GM19397 (cell line): ENCODE measurements at regions not wholly inside any gene's neighbourhood (a gene's known extent, or its start where the extent isn't known, plus 50 kb on each side); places are given as distances from the start of the nearest gene placed in this dataset.
"Not testable (repeated sequence)": the region's sequence is repeated elsewhere in the genome, so short reads cannot be mapped to it uniquely, and the experiment has no call there.

Experiments used
- ATAC-seq: cut with Tn5 transposase; IDR thresholded peaks from one replicate; pipeline ENCODE4 v1.9.1; 2021; ENCODE audit warnings: mild to moderate bottlenecking, moderate library complexity; ENCODE audit not compliant: unreplicated experiment

DNA sequence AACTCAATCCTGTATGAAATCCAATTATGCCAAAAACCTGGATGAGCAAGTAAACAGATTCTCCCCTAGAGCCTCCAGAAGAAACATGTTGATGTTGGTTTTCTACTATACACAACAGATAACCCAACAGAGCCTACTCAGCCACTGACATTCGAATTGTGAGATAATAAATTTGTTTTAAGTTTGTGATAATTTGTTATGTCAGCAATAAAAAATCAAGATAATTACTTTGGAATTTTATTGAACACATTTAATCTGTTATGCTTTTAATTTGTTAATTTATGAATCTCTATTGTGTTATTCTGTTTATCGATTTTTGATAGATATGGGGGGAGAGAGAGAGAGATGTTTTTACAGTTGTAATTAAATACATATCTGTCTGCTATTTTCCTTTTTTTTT lies 1016.1 kb upstream of the PCDH7 start:
- no peak for ATAC-seq

DNA sequence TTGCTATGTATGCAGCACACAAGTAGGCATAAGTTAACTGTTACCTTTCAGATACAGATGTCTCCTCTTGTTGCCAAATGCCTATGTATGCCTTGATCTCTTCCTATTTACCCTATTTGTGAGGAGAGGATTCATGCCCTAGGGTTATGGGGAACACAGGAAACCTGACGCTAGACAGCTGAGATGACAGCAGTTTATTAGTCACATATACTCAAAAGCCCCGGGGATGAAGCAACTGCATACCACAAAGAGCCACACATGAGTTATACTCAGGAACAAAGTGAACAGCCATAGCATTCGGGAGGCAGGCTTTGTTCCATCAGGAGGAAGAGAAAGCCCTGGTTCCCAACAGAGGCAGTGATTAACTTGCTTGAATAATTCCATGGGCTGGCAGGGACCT lies 1011.7 kb upstream of the PCDH7 start:
- no peak for ATAC-seq

DNA sequence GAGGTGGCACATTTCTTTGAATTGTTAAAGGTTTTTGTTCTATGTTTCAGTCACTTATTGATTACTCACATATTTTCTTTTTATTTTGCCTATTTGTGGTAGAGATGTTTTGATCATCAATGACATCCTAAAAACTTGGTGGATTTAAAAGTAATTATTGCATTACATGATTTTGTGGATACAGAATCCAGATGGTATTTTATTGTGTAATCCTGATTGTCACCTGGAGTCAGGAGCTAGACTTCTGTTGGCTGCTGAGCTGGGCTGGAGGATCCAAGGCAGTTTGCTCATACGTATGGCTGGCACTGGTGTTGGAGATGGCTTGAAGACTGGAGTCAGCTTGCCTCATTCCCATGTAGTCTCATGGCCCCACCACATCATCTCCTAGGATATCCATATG lies 1009.6 kb upstream of the PCDH7 start:
- ATAC-seq: no peak

DNA sequence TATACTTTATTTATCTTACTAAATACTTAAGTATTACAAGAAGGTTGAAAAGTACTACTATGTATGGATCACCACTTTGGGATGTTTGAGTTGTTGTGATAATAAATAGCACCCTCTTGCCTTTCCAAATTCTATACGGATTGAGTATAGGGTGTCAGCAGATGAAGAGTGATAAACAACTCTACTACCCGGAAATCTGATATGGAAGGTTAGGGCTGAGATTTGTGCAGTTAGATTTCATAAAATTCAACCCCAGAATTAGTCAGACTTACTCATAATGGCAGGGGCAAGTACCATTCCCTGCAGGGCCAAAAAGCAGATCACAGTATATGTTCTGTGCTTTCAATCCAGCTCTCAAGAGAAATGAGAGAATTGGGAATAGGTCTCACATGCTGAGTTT lies 1008.9 kb upstream of the PCDH7 start:
- no peak for ATAC-seq

DNA sequence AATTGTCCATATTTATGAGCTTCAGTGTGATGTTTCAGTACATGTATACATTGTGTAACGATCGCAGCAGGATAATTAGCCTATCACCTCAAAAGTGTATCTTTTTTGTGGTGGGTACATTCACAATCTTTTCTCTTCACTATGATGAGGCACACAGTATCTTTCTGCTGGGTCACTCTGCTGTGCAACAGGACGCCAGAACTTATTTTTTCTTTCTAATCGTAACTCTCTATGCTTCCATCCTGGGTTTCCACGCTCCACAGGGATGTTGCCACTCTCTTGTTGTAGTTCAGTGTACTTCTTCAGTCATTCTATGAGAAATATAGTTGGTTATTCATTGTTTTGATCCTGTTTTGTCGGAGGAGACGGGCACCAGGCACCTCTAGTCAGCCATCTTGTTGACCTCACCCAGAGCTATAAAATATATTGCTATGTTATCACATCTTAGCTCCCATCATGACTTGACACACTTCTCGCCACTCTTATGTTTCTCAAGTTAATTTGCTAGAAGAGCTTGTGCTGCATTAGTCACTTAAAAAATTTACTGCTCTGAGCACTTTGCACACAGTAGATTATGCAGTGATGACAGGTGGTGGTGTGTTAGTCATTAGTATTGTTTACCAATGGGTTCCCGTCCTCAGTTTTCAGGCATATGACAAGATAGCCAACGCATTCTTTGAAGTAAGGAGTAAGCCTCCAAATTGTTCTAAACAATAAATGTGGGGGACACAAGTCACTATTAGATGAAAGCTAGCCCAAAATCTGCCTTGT lies 1002.7 kb upstream of the PCDH7 start:
- no peak for ATAC-seq

DNA sequence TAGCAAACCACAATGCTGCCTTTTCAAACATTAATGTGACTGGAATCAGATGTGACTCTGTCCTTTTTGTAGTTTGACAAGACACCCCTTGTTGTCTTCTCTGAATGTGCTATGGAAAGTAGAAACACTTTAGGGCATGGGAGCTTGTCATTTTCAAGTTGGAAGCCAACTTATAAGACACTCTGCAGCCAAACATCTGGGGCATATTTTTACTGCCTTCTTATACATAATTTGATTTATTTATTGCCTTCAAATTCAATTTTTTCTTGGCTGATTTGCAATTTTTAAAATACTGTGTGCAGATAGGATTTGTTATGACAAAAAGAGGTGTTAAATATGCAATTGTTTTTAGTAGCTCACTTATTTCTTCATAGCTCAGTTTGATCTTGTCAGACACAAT lies 1002.0 kb upstream of the PCDH7 start:
- no peak for ATAC-seq

DNA sequence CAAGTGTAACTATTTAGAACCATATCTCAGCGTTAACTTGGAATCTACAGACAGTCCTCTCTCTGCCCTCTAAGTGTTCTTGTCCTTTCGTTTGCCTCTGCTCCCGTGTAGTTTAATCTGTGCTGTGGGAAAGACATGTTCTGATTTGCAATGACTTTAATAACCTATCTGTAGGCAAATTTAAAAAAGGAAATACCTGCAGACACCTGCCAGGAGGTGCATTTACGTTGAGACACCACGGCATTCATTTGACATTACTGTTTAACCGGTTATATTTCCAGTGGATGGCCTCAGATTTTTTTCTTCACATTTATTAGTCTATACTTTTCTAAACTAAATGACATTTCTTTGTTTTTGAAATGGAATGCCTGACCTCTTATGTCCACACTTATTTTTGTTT lies 997.9 kb upstream of the PCDH7 start:
- no peak for ATAC-seq

DNA sequence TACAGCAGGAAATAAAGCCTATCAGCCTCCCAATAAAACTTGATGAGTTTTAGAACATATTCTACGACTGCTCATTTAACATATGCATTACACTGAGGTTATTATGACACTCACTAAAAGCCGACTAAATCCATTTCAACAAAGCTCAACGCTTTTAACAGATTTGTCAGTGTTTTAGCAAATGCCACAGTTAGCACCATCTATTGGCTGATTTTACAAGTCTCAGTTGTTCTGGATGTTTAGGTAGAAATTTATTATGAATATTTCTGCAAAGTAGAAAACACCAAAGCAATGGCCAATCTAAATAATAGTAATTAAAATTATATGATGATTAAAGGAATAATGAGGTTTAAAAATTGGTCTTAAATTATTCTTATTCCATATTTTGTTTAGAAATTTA lies 993.2 kb upstream of the PCDH7 start:
- no peak for ATAC-seq

DNA sequence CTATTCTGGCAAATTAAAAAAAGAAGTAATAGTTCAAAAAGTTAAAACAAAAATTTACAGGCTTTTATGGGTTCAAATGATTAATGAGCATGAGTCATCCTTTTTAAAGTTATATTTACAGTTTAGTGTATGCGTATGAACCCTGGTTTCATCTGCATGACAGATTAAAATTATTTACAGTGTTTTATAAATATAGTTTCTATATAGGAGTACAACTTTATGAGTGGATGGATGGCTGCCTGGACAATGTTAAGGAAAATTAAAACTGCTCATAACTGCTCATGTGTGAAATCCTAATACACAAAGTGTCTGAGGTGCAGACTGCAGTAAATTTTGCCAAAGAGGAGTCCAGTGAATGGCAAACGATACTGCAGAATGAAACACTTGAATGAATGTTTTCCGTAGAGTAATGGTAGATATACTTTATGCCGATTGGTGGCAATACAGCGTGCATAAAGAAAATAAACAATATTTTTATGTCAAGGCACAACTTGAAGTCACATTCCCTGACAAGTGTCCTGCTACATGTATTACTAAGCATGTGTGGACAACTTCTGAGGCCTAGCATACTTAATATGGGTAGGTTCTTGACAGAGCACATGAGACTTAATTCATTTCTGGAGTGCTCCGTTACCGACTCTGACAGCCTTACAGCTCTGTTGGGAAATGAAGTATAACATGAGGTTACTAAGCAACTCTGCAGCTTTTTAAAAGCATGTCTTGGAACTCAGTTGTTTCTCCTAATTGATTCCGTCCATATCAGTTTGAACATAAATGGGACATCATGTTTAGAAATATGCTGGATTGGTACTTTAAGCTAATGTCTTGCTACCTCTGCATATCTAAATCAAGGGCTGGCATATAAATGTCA lies 985.6 kb upstream of the PCDH7 start:
- no peak for ATAC-seq

DNA sequence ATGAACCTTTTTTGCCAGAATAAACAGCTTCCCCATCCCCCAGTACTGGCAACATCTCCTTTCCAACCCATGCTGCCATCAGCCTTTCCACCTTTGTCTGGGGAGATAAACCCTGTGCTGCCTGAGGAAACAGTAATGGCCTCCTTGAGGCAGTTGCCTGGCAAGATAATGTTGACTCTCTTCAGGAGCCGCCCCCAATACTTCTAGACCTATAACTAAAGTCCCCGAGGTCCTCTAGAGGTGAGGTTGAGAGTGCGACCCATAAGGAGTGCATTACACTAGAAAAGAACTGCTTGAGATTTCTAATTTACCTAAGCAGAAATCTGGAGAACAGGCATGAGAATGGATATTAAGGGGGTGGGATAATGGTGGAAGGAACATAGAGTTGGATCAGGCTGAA lies 963.2 kb upstream of the PCDH7 start:
- no peak for ATAC-seq

DNA sequence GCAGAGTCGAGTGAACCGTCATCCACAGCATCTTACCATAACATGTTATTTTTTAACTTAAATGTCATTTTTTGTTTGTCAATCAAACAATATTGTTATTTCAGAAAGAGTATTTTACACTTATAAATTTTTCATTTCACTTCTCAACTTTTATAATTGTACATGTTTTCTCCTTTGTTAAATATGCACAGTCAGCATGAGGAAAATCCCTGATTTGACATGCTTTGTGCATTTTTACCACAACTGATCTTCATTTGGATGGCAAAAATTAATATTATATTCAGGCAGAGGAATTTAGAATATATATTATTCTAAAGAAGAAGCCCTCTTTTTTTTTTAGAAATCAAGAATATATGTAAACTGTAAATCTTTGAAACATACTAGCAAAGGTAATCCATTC lies 958.0 kb upstream of the PCDH7 start:
- no peak for ATAC-seq

DNA sequence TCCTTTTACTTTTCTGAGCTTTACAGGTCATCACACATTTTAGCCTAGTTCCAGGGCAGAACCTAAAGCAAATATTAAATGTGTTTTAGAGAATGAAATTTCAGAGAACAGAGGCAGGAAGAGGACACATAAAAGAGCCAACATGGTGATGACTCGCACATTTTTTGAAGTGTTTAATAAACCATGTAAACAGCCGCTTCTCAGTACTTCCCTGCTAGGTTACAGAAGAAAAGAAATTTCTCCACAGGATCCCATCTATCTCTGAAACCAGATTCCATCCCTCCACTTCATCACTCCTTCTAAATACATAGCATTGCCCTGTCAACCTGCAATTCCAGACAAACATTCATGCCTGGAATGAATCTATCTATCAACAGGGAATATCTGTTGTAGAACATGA lies 949.5 kb upstream of the PCDH7 start:
- no peak for ATAC-seq

DNA sequence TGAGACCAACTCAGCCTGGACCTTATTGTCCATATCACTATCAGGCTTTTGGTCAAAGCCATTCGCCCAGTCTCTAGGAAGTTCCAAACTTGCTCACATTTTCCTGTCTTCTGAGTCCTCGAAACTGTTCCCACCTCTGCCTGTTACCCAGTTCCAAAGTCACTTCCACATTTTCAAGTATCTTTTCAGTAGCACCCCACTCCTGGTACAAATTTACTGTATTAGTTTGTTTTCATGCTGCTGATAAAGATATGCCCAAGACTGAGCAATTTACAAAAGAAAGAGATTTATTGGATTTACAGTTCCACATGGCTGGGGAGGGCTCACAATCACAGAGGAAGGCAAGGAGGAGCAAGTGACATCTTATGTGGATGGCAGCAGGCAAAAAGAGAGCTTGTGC lies 932.0 kb upstream of the PCDH7 start:
- not testable (repeated sequence) for ATAC-seq

DNA sequence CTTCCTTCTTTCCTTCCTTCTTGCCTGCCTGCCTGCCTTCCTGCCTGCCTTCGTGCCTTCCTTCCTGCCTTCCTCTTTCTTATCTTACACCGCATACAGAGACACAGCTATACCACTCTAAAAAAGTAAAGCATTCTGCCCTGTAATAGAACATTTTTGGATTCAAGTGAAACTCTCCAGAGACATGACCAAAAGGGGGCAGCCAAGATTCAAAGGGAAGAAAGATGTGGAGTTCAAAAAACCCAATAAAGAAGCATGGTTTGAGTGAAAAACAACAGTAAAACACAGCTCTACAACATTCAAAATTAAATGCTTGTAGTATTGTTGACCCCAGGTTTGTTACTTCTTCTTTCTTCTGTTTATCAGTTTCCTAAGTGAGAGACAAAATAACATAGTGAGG lies 914.9 kb upstream of the PCDH7 start:
- ATAC-seq: no peak

DNA sequence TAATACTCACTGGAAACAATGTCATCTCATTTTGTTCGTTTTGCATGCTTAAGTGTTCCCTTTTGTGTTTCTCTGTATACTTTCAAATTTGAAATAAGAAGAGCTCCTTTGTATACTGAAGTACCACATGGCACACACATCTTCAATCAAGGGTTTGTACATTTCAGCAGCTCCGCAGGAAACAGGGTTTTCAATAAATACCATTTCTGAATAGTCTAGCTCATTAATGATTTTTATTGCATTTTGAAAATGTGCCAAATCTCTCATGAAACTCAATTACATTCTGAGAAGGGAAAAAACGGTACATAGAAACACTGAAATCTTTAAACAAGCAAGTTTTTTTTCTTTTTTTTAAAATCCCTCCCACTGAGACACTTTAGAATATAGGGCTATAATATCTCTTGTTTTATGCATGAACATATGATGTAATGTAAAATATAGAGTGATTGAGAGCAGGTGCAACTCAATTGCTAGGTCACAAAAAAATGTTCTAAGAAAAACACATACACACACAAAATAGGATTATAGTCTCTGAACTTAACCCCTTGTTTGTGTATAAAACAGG lies 914.2 kb upstream of the PCDH7 start:
- ATAC-seq: no peak

DNA sequence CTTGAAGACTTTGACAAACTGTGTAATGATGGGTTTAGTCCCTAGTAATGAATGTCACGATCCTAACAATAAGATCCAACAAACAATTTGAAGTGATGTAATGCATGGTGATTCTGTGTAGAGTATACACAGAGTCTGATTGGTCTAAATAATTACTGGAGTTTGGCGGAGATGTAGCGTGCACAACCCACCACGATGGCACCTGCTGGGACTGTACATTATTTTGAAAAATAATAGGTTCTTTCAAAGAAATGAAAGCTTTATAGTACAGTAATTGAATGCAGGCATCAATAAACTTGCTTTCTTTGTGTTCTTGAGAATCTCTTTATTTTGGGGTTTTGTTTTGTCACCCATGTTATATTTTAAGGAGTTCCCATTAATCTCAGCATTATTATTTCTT lies 902.2 kb upstream of the PCDH7 start:
- ATAC-seq: no peak

DNA sequence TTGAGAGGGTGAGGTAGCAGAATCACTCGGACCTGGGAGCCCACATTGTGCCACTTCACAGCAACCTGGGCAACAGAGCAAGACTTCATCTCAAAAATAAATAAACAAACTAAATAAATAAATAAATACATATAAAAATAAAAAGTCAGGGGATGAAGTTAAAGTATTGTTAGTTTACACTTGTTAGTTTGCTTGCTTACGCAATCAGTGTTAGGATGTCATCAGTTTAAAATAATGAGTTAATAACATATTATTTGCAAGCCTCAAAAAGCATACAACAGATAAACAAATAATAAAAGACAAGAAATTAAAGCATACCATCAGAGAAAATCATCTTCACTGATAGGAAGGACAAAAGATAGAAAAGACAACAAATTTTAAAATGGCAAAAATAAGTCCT lies 891.1 kb upstream of the PCDH7 start:
- no peak for ATAC-seq

DNA sequence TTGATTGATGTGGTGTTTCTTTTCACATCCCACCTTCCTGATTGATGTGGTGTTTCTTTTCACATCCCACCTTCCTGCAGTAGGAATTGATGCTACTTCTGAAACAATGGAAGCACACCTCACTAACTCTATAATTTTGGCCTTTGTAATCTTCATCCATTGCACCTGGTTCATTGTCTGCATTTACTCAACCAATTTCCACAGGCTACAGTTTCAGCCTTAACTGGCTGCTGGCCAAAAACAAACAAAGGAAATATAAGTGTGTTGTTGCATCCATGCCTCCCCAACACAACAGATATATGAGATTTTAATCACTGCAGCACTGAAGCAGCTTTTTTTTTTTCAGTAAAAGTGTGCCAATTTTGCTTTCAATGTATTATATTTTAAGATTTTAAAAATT lies 867.6 kb upstream of the PCDH7 start:
- ATAC-seq: no peak

DNA sequence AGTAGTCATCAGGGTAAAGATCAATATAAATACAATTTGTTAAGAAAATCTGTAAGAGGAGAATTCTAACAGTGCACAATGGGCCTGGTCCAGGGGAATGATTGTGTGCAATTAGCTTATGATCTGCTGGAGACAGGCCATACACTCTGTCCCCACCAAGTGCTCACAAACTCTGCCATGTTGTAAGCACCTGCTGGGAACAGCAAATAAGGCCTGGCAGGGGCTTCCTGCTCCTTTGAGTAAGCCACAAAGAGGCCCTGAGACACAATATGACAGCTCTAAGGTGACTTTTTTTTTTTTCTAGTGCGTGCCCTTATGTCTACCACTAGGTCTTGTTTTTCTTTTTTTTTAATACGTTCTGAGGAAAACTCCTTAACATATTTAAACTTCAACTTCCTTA lies 866.3 kb upstream of the PCDH7 start:
- ATAC-seq: no peak

DNA sequence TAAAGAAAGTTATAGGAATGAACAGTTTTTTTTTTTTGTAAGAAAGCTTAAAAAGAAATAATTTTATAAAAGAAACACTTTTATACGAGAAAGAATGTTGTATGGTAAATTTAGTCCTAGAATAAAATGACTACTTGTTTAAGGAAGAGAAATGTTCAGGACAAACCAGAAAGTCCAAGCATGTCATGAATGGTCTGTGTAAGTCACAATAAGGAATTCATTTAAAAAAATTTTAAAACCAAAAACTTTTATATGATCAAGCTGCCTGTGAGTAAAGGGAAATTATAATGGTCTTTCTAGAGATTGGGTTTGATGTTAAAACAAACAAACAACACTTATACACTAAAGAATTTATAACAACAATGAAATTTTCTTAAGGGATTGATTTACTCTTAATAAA lies 858.9 kb upstream of the PCDH7 start:
- no peak for ATAC-seq

DNA sequence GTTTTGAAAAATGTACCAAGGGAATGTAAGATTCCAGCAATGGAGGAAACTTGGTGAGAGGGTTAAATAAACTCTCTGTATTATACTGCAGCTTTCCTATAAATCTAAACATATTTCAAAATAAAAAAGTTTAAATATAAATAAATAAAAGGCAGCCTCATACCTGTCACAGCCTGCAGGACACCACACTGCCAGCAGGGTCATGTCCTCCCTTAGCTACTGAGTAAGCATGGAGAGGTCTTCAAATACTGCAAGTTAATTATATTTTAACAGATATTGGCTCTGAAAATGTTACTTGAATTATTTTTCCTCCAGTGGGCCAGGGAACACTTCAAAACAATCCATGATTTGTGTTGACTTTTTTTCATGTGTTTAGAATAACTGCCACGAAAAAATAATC lies 852.8 kb upstream of the PCDH7 start:
- no peak for ATAC-seq

DNA sequence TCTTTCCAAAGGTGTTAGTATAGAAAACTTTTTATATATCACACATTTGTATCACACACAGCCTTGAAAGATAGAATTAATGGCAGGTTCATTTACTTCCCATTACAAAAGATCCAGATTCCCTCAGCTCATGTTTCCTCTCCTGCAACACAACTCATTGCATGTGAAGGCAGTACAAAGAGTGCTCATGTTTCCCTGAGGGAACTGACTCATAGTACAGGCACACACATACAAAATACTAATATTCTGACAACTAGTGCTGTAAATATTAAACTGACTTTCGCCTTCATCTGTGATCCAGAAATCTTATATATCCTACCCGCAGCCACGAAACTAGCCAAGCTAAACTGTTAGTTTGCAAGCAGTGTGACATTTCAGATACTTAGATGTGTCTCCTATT lies 819.8 kb upstream of the PCDH7 start:
- ATAC-seq: no peak
